ENCODE measurements at regions not wholly inside any gene's neighbourhood (a gene's known extent, or its start where the extent isn't known, plus 50 kb on each side); places are given as distances from the start of the nearest gene placed in this dataset.

GRCh38 chr13:107961849-107962608 is 253.3 kb downstream of the LIG4 start:
- Histone ChIP-seq H3K4me3 (no peak overlapping the region), H3K4me1 (ENCODE audit: control insufficient read depth in 1 of 2, low read depth in 2 of 2) (no peaks in the 10 kb centered on the region), H3K27ac (no peak overlapping the region), H3K27me3 (replicated peaks; ENCODE audit: insufficient read depth) (no peaks in the 10 kb centered on the region), H3K36me3 (no peaks in the 10 kb centered on the region), H3K9me3 (no peaks in the 10 kb centered on the region)
- TF ChIP-seq CTCF (IDR thresholded peaks at IDR 0.05) = no peak
- ATAC-seq (ENCODE audit: insufficient number of reproducible peaks, low FRiP score, low read depth) = no peak
- no peak for DNase-seq (ENCODE audit: low spot score)

- Histone ChIP-seq H3K36me3 (no peaks in the 10 kb centered on the region), H3K27me3 (replicated peaks; ENCODE audit: insufficient read depth) (no peaks in the 10 kb centered on the region), H3K9me3 (no peaks in the 10 kb centered on the region), H3K27ac (no peak overlapping the region), H3K4me3 (no peak overlapping the region), H3K4me1 (ENCODE audit: control insufficient read depth in 1 of 2, low read depth in 2 of 2) (no peaks in the 10 kb centered on the region)
- TF ChIP-seq CTCF (IDR thresholded peaks at IDR 0.05) = no peak
- no peak for ATAC-seq (ENCODE audit: insufficient number of reproducible peaks, low FRiP score, low read depth)
- no peak for DNase-seq (ENCODE audit: low spot score)
These were observed 255.0 kb downstream of the LIG4 start for GRCh38 chr13:107960301-107960700.

DNA sequence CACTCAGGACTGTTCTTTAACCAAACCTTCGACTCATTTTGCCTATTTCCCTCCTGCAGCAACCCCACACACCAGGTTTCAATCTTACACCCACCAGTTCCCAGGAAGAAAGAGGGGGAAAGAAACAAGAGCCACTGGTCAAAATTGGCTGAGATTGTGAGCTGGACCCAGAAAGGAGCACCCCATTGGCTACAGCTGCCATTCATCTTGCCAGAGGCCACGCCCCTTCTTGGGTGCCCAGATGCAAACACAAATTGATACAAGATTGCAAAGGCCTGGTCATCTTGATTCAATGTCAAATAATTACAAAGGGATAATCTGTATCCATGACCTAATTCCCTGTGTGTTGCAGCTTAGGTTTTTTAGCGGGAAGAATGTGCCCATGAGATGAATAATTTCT is 258.4 kb downstream of the LIG4 start:
- no peaks in the 10 kb centered on the region for H3K36me3 ChIP-seq
- no peak for DNase-seq (ENCODE audit: low spot score)
- H3K27me3 ChIP-seq (replicated peaks; ENCODE audit: insufficient read depth) = no peaks in the 10 kb centered on the region
- no peak overlapping the region for H3K27ac ChIP-seq
- H3K4me3 ChIP-seq = no peak overlapping the region
- no peak for TF ChIP-seq CTCF (IDR thresholded peaks at IDR 0.05)
- H3K9me3 ChIP-seq = no peaks in the 10 kb centered on the region
- H3K4me1 ChIP-seq (ENCODE audit: control insufficient read depth in 1 of 2, low read depth in 2 of 2) = no peaks in the 10 kb centered on the region
- no peak for ATAC-seq (ENCODE audit: insufficient number of reproducible peaks, low FRiP score, low read depth)

GRCh38 chr13:107942030-107942617 is 273.2 kb downstream of the LIG4 start:
- H3K27me3 ChIP-seq (replicated peaks; ENCODE audit: insufficient read depth) = no peaks in the 10 kb centered on the region

More at GRCh38 chr13:107942030-107942617, 273.2 kb downstream of the LIG4 start:
- Histone ChIP-seq H3K9me3 (no peaks in the 10 kb centered on the region), H3K4me3 (no peak overlapping the region), H3K4me1 (ENCODE audit: control insufficient read depth in 1 of 2, low read depth in 2 of 2) (no peaks in the 10 kb centered on the region), H3K27ac (no peak overlapping the region), H3K36me3 (no peaks in the 10 kb centered on the region)
- no peak for ATAC-seq (ENCODE audit: insufficient number of reproducible peaks, low FRiP score, low read depth)
- DNase-seq (ENCODE audit: low spot score) = no peak
- TF ChIP-seq CTCF (IDR thresholded peaks at IDR 0.05) = no peak
